SK-N-SH (cell line): ENCODE measurements at regions not wholly inside any gene's neighbourhood (a gene's known extent, or its start where the extent isn't known, plus 50 kb on each side); places are given as distances from the start of the nearest gene placed in this dataset.

Source experiments
- CTCF ChIA-PET: fragments of 300-600, 350-600 bp; formaldehyde crosslinking; extraction: SDS; loops from one replicate; lab custom pipeline; 2021; lab: Yijun Ruan, JAX
- POLR2A ChIA-PET: fragments of 350-600 bp; sonication (Branson Sonifier 250); formaldehyde crosslinking; extraction: SDS; loops from one replicate; lab custom pipeline; 2020; ENCODE audit warnings: antibody characterized with exemption, inconsistent platforms; lab: Yijun Ruan, JAX
- DNase-seq: peaks from one replicate; pipeline ENCODE4 v3.0.0; 2012
- H2AFZ ChIP-seq: fragments of 200-600 bp; sonication (generic); 2 replicates; pipeline ENCODE4 v1.8.1; 2016; ENCODE audit warnings: antibody characterized with exemption, mild to moderate bottlenecking, low read depth
- H3F3A ChIP-seq: fragments of 200-600 bp; sonication (generic); replicated peaks from 2 replicates; pipeline ENCODE3; 2016; ENCODE audit warnings: antibody characterized with exemption, mild to moderate bottlenecking; ENCODE audit not compliant: insufficient read depth
- H3K27ac ChIP-seq, 2 experiments: fragments of 200-500 bp in 1 of 2; fragments of 200-600 bp in 1 of 2; sonication (Bioruptor generic) in 1 of 2; sonication (generic), shearing (Covaris generic) in 1 of 2; 2 replicates each; pipeline versions ENCODE4 v1.5.1 to v1.6.1; 2014 to 2016; ENCODE audit warnings: low read depth in 2 of 2, inconsistent platforms in 1 of 2, low read length in 1 of 2, mild to moderate bottlenecking in 1 of 2, mixed read lengths in 1 of 2
- H3K27me3 ChIP-seq: fragments of 200-600 bp; sonication (generic), shearing (Covaris generic); 2 replicates; pipeline ENCODE4 v1.6.1; 2016; ENCODE audit warnings: mixed run types; ENCODE audit not compliant: insufficient read depth
- H3K36me3 ChIP-seq, 2 experiments: fragments of 200-500 bp in 1 of 2; fragments of 200-600 bp in 1 of 2; sonication (Bioruptor generic) in 1 of 2; sonication (generic) in 1 of 2; replicated peaks in 1 of 2; 2 replicates each; pipeline versions ENCODE3 to v1.5.1; 2014 to 2016; ENCODE audit warnings: low read length in 1 of 2, mild to moderate bottlenecking in 1 of 2; ENCODE audit not compliant: insufficient read depth in 2 of 2, control insufficient read depth in 1 of 2
- H3K4me1 ChIP-seq, 2 experiments: fragments of 200-500 bp in 1 of 2; fragments of 200-600 bp in 1 of 2; sonication (Bioruptor generic) in 1 of 2; sonication (generic), shearing (Covaris generic) in 1 of 2; 2 replicates each; pipeline versions ENCODE4 v1.5.1 to v1.6.1; 2014 to 2016; ENCODE audit warnings: low read depth in 1 of 2, low read length in 1 of 2, mixed run types in 1 of 2; ENCODE audit not compliant: insufficient read depth in 2 of 2, control insufficient read depth in 1 of 2
- H3K4me2 ChIP-seq: fragments of 200-600 bp; sonication (generic), shearing (Covaris generic); 2 replicates; pipeline ENCODE4 v1.6.1; 2017; ENCODE audit warnings: mixed run types
- H3K4me3 ChIP-seq, 2 experiments: fragments of 200-500 bp in 1 of 2; fragments of 200-600 bp in 1 of 2; sonication (Bioruptor generic) in 1 of 2; sonication (generic), shearing (Covaris generic) in 1 of 2; 2 replicates each; pipeline versions ENCODE4 v1.5.1 to v1.8.1; 2014 to 2016; ENCODE audit warnings: low read depth in 2 of 2, inconsistent platforms in 1 of 2, low read length in 1 of 2, mild to moderate bottlenecking in 1 of 2, mixed read lengths in 1 of 2, moderate library complexity in 1 of 2
- H3K79me2 ChIP-seq: fragments of 200-600 bp; sonication (generic); 2 replicates; pipeline ENCODE4 v1.8.1; 2017; ENCODE audit warnings: mild to moderate bottlenecking; ENCODE audit not compliant: insufficient read depth
- H3K9ac ChIP-seq: fragments of 200-600 bp; sonication (generic); 2 replicates; pipeline ENCODE4 v1.6.1; 2017; ENCODE audit warnings: mixed run types
- H3K9me2 ChIP-seq: fragments of 200-600 bp; sonication (generic); 2 replicates; pipeline ENCODE4 v1.6.1; 2017; ENCODE audit warnings: mixed run types
- H3K9me3 ChIP-seq: fragments of 200-600 bp; sonication (generic); 2 replicates; pipeline ENCODE4 v1.6.1; 2017; ENCODE audit warnings: mixed run types, mild to moderate bottlenecking, moderate library complexity
- H4K20me1 ChIP-seq: fragments of 200-600 bp; sonication (generic); 2 replicates; pipeline ENCODE4 v1.6.1; 2017; ENCODE audit warnings: mild to moderate bottlenecking, mixed run types; ENCODE audit not compliant: insufficient read depth
- ELF1 ChIP-seq: IDR thresholded peaks from 2 replicates; pipeline ENCODE4 v1.4.0; 2012
- EP300 ChIP-seq, 2 experiments: IDR thresholded peaks; 2 replicates each; pipeline versions ENCODE4 v1.4.0 to v1.6.1; 2012; ENCODE audit warnings: borderline replicate concordance in 1 of 2, low read depth in 1 of 2, low read length in 1 of 2
- FOSL2 ChIP-seq: IDR thresholded peaks from 2 replicates; pipeline ENCODE4 v1.4.0; 2012; ENCODE audit warnings: low read depth, mild to moderate bottlenecking, moderate library complexity, borderline replicate concordance
- FOXJ3 ChIP-seq: sonication (generic); formaldehyde crosslinking; IDR thresholded peaks from 2 replicates; pipeline ENCODE4 v1.5.1; 2020; ENCODE audit warnings: mild to moderate bottlenecking, missing genetic modification reagents
- FOXM1 ChIP-seq: IDR thresholded peaks from 2 replicates; pipeline ENCODE4 v1.4.0; 2012; ENCODE audit warnings: low read depth, mild to moderate bottlenecking
- GABPA ChIP-seq: IDR thresholded peaks from 2 replicates; pipeline ENCODE4 v1.4.0; 2012; ENCODE audit warnings: low read depth, mild to moderate bottlenecking
- IRF3 ChIP-seq: fragments of 150-350 bp; IDR thresholded peaks from 2 replicates; pipeline ENCODE4 v1.6.1; 2016; ENCODE audit warnings: mild to moderate bottlenecking, low read depth, low read length
- JUND ChIP-seq: IDR thresholded peaks from 2 replicates; pipeline ENCODE4 v1.4.0; 2012
- NFIC ChIP-seq: IDR thresholded peaks from 2 replicates; pipeline ENCODE4 v1.4.0; 2012; ENCODE audit warnings: borderline replicate concordance
- POLR2AphosphoS5 ChIP-seq: IDR thresholded peaks from 2 replicates; pipeline ENCODE4 v1.6.1; 2012; ENCODE audit warnings: low read depth, low read length
- RAD21 ChIP-seq: IDR thresholded peaks from 2 replicates; pipeline ENCODE4 v1.6.1; 2012; ENCODE audit warnings: mild to moderate bottlenecking, low read length
- RCOR1 ChIP-seq: fragments of 150-350 bp; IDR thresholded peaks from 2 replicates; pipeline ENCODE4 v1.6.1; 2017; ENCODE audit warnings: antibody characterized with exemption, low read length
- REST ChIP-seq: IDR thresholded peaks from 2 replicates; pipeline ENCODE4 v1.6.1; 2012; ENCODE audit warnings: mild to moderate bottlenecking, low read depth, low read length, moderate library complexity
- RFX5 ChIP-seq: IDR thresholded peaks from 2 replicates; pipeline ENCODE4 v1.6.1; 2012; ENCODE audit warnings: mild to moderate bottlenecking, improper control_type of control experiment, low read length
- TAF1 ChIP-seq: IDR thresholded peaks from 2 replicates; pipeline ENCODE4 v1.6.1; 2012; ENCODE audit warnings: low read depth, mild to moderate bottlenecking, low read length, moderate library complexity, borderline replicate concordance
- YY1 ChIP-seq: IDR thresholded peaks from 2 replicates; pipeline ENCODE4 v1.4.0; 2012; ENCODE audit warnings: low read depth, mild to moderate bottlenecking
- WGBS: methylation state at CpG from one replicate; pipeline ENCODE4 v1.1.6; 2017; ENCODE audit warnings: low lambda C conversion rate; 5-methylcytosine and 5-hydroxymethylcytosine counted together
- TF ChIP-seq, protein P1 (sequence below): IDR thresholded peaks from 2 replicates; pipeline ENCODE4; 2012
- TF ChIP-seq, protein P2 (sequence below): IDR thresholded peaks from 2 replicates; pipeline ENCODE4 v1.4.0; 2012; ENCODE audit warnings: low read depth

GRCh38 chr13:99861771-99862170, 109.8 kb downstream of the ZIC5 start (continued):
- TF ChIP-seq JUND (no peak), NFIC (no peak), YY1 (no peak)
- TF ChIP-seq, protein P1, sequence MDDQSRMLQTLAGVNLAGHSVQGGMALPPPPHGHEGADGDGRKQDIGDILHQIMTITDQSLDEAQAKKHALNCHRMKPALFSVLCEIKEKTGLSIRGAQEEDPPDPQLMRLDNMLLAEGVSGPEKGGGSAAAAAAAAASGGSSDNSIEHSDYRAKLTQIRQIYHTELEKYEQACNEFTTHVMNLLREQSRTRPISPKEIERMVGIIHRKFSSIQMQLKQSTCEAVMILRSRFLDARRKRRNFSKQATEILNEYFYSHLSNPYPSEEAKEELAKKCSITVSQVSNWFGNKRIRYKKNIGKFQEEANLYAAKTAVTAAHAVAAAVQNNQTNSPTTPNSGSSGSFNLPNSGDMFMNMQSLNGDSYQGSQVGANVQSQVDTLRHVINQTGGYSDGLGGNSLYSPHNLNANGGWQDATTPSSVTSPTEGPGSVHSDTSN, result no peak

- Histone ChIP-seq H3K27me3 (no peaks in the 10 kb centered on the region), H3K9ac (no peak overlapping the region)
- POLR2A ChIA-PET, result no interaction called here
- TF ChIP-seq FOXM1, result no peak
- TF ChIP-seq, all 33 proteins: peak for 0
- H4K20me1 ChIP-seq, result no peaks in the 10 kb centered on the region
- no peaks in the 10 kb centered on the region for H3K9me3 ChIP-seq
- no peak overlapping the region for H3K27ac ChIP-seq
- no peaks in the 10 kb centered on the region for H3K79me2 ChIP-seq
- peaks cover 0 to 4% of the 10 kb centered on the region in 2 experiments; a peak in 1 of 4 replicates for H3K4me1 ChIP-seq
- H3F3A ChIP-seq, result no peaks in the 10 kb centered on the region
- H3K36me3 ChIP-seq, result no peaks in the 10 kb centered on the region
- WGBS, result 76% methylated on average over 10 of the region's 10 CpGs
- H3K4me3 ChIP-seq, result no peak overlapping the region
- CTCF ChIA-PET, result no interaction called here
- no peak overlapping the region for H2AFZ ChIP-seq
- no peaks in the 10 kb centered on the region for H3K9me2 ChIP-seq
- no peak overlapping the region for H3K4me2 ChIP-seq
- DNase-seq, result no peak
These were observed 110.8 kb downstream of the ZIC5 start for GRCh38 chr13:99860745-99861144.

DNA sequence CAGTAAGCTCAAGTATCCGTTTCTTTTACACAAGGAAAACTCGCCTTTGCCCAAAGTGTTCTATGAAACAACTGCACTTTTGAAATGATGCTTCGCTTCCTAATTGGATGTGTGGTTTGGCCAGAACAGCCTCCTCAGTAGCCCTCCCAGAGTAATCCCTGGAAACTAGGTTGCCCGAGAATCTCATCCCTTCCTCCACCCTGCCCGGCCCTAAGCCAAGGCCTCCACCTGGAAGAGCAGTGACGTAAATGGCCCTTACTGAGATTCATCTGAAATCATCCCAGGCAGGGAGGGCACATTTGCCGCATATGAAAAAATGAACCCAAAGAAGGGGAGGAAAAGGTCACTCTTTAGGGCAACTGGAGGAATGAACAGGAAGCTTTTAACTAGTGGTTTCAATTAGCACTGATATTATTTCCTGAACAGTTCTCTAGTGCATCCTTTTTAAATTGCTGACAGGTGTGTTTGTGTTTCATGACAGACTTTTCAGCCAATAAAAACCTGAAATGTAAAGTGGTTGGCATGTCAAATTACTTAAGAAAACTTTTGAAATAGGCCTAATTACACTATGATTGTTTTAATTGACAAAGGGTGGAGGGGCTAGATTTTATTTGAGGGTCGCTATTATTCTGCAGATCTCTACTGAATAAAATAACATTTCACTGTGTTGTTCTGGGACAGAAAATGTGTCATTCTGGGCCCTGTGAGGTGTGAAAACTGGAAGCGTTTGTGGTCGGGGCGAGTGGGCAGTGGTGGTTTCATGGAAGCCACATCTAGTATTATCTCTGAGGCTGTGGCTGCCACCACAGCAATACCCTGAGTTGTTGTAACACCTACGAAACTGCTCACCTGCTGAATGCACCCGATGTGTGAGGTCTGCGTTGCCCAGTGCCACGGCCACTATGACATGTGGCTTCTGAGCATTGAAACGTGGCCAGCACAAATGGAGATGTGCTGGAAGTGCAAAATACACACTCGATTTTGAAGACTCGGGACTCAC, 112.1 kb downstream of the ZIC5 start:
- Histone ChIP-seq H3K4me1 (peaks cover 0 to 4% of the 10 kb centered on the region in 2 experiments; a peak in 1 of 4 replicates), H3K9ac (no peak overlapping the region), H3K27ac (no peak overlapping the region), H3K4me3 (no peak overlapping the region), H3K36me3 (no peaks in the 10 kb centered on the region), H4K20me1 (no peaks in the 10 kb centered on the region), H3K4me2 (no peak overlapping the region), H3K9me2 (no peaks in the 10 kb centered on the region), H2AFZ (no peak overlapping the region), H3F3A (no peaks in the 10 kb centered on the region), H3K27me3 (no peaks in the 10 kb centered on the region), H3K79me2 (no peaks in the 10 kb centered on the region), H3K9me3 (no peaks in the 10 kb centered on the region)
- WGBS, result 59% methylated on average over 16 of the region's 18 CpGs
- DNase-seq, result no peak
- CTCF ChIA-PET, result interaction anchor here (1.4 kb wide), 1 partner anchor 11 kb away, joined by 3 read pairs; no protein-coding TSS in a partner anchor
- POLR2A ChIA-PET, result no interaction called here
- TF ChIP-seq TAF1 (no peak), RCOR1 (no peak), GABPA (no peak), RAD21 (no peak), NFIC (no peak), POLR2AphosphoS5 (no peak), ELF1 (no peak), EP300 (IDR thresholded peaks at IDR 0.05; ENCODE audit: borderline replicate concordance in 1 of 2, low read depth in 1 of 2, low read length in 1 of 2) (no peak), FOSL2 (no peak), IRF3 (no peak), REST (no peak), RFX5 (no peak), FOXJ3 (CRISPR knock-in tag) (no peak)
- TF ChIP-seq, protein P2, sequence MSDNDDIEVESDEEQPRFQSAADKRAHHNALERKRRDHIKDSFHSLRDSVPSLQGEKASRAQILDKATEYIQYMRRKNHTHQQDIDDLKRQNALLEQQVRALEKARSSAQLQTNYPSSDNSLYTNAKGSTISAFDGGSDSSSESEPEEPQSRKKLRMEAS, result no peak
- TF ChIP-seq, protein P1, result no peak
